NCI-H2107 treated with DMSO at 0.1 percent for 48 hours (cell line): ENCODE measurements at regions not wholly inside any gene's neighbourhood (a gene's known extent, or its start where the extent isn't known, plus 50 kb on each side); places are given as distances from the start of the nearest gene placed in this dataset.

Experiments used
- DNase-seq: peaks from one replicate; lab custom pipeline; 2025; ENCODE audit not compliant: unreplicated experiment; lab: John Stamatoyannopoulos, UW

DNA sequence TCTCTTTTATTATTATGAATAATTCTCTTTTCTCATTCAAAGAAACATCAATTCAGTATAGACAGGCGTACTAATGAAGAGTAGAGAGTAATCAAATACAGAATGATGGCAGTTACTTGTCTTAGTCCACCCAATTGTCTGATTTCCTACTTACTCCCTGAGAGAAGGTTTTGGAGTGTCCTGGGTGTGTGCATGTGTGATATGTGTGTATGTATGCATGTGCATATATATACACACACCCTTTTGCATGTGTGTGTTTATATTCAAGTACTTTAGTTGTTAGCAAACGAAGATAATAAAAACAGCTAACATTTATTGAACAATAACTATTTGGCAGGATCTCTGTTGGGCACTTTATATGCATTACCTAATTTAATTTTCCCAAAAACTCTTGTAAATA, 63.2 kb upstream of the CCDC190 start:
- DNase-seq = no peak

DNA sequence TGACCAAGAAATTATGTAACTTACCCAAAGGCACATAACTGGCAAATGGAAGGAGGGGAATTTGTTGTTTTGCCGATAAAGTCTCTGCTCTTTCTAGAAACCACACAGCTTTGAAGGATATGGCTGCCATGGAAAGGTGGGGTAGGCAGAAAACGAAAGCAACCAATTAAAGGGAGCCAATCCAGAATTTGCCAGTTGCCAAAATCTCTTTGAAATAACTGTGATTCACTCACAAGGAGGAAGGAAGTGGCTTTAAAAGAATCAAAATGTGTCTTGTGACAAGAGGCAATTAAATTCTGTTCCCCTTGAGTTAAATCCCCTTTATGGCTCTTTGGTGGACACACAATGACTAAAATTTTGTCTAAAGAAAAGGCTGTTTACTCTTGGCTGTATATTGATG, 61.2 kb upstream of the CCDC190 start:
- no peak for DNase-seq

DNA sequence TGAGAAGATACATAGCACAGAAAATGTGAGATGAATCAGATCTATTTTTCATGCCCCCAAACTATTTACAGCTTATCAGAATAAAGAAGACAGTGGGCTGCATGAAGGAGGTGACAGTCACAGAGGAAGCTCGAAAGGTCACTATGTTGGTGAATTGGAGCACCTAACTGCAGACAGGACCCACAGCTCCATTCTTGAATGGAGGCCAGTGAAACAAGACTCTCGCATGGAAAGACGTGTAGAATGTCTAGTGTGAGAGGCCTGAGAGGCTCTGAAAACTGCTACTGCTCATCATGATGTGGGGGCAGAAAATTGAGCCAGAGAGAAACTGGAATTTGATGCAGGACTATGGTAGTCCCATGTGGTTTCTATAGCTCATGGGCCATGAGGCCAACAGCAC, 60.3 kb upstream of the CCDC190 start:
- DNase-seq = no peak

DNA sequence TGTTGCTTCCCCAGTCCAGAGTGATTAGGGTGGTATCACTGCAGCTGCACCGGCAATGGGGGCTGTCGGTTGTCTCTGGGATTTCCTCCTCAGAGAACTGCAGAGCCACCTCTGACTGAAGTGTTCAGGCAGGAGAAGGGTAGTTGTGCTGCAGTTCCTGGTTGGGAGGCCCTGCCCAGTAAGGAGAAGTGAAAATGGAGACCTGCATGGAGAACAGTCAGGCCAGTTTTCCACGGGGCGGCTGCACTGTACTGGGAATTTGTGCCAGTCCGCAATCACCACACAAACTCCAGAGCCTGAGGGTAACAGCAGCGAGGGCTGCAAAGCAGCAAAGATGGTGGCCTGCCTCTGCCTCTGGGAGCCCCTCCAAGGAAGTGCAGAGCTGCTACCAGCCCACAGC, 58.1 kb upstream of the CCDC190 start:
- DNase-seq = no peak

DNA sequence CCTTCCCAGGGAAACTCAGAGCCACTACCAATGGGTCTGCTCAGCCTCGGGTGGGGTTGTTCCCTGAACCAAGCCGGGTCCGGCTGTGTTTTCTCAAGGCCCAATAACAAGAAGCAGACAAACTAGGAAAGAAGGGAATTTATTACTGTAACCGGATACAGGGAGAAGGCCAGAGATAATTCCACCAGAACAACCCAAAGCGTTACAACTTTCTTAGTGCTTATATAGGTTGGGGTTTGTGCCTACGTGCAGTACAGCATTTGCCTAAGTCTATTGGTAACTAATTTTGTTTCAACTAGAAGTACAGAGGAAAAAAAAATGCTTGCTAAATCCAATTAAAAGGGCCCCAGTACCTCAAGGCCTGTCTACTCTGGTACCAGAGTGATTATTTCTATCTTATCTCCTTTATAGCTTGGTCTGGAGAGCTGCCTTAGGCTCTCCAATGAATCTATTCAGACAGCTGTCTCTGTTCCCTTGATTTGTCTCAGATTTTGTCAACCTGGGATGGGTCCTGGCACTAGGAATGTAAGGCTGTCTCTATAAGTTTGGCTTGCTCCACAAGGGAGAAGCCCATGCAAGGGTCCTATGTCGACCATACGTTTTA, 57.3 kb upstream of the CCDC190 start:
- no peak for DNase-seq

DNA sequence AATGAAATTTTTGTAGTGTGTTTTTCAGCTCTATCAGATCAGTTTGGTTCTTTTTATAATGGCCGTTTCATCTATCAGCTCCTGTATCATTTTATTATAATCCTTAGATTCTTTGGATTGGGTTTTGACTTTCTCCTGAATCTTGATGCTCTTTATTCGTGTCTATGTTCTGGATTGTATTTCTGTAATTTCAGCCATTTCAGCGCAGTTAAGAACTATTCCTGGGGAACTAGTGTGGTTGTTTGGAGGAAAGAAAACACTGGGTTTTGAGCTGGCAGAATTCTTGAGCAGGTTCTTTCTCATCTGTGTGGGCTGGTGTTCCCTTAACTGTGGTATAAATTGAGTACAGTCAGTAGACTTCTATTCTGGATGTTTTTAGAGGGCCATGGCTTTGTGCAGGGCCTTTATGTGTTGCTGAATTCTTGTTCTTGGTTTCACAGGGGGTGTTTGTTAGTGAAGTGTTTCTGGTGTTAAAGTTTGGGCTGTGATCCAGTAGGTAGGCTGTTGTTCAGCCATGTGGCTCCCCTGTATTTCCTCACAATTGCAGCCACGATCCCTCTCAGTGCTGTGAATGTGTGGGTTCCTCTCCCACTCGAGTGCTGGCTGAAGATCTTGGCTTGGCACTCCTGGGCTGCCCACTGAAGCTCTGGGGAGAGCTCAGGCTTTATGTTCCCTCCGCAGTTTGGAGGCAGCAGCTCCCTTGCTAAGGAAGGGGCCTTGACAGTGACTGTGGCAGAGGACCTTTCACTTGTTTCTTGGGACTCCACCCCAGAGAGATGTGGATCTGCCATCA, 56.0 kb upstream of the CCDC190 start:
- no peak for DNase-seq

DNA sequence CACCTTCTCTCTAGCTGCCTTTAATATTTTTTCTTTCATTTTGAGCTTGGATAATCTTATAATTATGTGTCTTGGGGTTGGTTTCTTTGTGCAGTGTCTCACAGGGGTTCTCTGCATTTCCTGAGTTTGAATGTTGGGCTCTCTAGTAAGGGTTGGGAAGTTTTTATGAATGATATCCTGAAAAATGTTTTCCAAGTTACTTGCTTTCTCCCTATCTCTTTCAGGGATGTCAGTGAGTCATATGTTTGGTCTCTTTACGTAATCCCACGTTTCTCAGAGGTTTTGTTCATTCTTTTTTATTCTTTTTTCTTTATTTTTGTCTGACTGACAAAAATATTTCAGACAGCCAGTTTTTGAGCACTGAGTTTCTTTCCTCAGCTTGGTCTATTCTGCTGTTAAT, 55.4 kb upstream of the CCDC190 start:
- no peak for DNase-seq

DNA sequence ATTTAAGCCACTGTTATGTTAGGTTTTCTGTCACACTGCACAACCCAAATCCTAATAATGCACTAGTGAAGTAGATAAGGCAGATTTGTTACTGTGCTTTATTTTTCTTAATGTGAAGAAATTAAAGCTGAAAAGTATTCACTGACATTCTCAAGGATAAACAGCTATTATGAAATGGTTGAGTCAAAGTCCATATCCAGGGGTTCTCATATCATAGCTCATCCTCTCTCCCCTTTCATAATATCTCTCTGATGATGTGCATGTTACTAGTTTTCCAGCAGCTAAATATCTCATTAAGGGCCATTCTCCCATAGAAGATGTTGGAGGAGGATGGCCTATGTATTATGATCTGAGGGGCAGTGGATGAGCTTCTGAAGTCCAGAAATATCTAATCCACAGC, 53.6 kb upstream of the CCDC190 start:
- no peak for DNase-seq

DNA sequence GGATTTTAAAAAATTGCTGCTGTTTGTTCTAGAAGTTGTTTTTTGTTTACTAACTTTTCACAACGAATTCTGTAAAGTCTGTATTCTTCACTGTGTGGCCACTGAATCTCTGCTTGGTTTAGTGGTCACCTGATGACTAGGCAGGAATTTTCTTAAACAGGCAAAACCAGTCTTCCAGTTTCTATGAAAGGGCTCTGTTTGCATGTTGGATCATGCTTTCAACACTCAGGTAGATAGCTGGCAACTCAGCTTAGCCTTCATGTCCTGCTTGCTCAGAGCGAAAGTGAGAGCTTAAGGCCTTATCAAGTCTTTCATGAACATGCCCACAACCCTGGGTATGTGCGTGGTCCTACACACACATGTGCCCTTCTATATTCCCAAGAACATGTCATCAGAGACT, 52.4 kb upstream of the CCDC190 start:
- no peak for DNase-seq

DNA sequence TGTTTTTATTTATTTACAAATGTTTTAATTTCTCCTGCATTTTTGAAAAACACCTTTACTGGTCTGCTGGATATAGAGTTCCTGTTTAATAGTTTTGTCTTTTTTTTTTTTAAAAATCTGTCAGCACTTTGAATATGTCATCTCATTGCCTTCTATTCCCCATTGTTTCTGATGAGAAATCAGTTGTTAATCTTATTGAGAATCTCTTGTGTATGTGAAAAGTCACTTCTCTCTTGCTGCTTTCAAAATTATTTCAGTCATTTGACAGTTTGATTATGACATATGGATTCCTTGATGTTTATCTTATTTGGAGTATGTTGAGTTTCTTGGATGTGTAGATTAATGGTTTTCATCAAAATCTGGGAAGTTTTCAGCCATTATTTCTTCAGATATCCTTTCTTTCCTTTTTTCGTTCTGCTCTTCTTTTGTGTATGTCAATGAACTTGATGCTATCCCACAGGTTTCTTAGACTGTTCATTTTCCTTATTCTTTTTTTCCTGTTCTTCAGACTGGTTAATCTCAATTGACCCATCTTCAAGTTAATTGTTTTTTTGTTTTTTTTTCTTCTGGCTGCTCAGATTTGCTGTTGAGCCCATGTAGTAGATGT, 51.2 kb upstream of the CCDC190 start:
- DNase-seq = no peak
